ENCODE measurements at regions not wholly inside any gene's neighbourhood (a gene's known extent, or its start where the extent isn't known, plus 50 kb on each side); places are given as distances from the start of the nearest gene placed in this dataset.
"Not testable (repeated sequence)": the region's sequence is repeated elsewhere in the genome, so short reads cannot be mapped to it uniquely, and the experiment has no call there.

DNA sequence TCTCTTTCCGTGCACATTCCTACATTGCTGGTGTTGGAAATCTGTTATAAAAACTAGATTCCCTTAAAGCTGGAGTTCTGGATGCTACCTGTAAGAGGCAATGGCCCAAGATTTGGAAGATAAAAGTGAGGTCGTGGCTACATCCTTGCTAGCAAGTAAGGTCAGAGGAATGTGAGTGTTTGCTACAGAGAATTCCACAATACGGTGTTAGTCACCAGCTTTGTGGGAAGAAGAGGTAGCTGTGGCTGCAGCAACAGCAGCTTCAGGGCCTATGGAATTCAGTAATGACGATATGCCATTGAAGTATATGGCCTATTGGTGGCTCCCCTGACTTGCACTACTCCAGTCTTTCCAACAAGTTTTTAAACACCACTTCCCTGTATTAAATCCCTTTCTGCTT, 227.7 kb upstream of the TMEM260 start:
- no peak overlapping the region for H3K27ac ChIP-seq
- no peak overlapping the region for H3K4me3 ChIP-seq
- no peaks in the 10 kb centered on the region for H3K36me3 ChIP-seq
- H3K4me1 ChIP-seq (ENCODE audit: control insufficient read depth in 1 of 2, low read depth in 2 of 2): peaks cover 6 to 16% of the 10 kb centered on the region in 2 donors
- TF ChIP-seq, protein P1, sequence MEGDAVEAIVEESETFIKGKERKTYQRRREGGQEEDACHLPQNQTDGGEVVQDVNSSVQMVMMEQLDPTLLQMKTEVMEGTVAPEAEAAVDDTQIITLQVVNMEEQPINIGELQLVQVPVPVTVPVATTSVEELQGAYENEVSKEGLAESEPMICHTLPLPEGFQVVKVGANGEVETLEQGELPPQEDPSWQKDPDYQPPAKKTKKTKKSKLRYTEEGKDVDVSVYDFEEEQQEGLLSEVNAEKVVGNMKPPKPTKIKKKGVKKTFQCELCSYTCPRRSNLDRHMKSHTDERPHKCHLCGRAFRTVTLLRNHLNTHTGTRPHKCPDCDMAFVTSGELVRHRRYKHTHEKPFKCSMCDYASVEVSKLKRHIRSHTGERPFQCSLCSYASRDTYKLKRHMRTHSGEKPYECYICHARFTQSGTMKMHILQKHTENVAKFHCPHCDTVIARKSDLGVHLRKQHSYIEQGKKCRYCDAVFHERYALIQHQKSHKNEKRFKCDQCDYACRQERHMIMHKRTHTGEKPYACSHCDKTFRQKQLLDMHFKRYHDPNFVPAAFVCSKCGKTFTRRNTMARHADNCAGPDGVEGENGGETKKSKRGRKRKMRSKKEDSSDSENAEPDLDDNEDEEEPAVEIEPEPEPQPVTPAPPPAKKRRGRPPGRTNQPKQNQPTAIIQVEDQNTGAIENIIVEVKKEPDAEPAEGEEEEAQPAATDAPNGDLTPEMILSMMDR (IDR thresholded peaks at IDR 0.05): no peak
- ATAC-seq (ENCODE audit: insufficient number of reproducible peaks, low FRiP score, low read depth) (no peak), DNase-seq (ENCODE audit: low spot score) (no peak)
- H3K9me3 ChIP-seq: no peaks in the 10 kb centered on the region
- no peaks in the 10 kb centered on the region for H3K27me3 ChIP-seq (replicated peaks; ENCODE audit: insufficient read depth)

DNA sequence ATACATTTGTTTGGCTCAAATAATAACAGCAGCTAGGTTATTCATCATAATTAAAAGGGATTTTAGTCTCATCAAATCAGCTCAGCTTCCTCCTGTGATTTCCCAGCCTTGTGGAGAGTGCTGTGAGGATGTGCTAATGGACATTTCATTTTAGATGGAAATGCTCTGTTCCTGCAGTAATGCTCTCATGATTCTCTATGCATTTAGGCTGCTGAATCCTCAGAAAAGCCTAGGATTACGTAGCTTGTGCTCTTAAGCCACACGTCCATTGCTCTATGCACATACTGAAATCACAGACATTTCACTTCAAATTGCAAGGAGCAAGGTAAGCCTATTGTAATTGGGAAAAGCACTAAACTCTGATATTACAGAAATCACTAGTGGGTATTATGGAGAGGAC, 226.6 kb upstream of the TMEM260 start:
- peaks cover 14 to 27% of the 10 kb centered on the region in 2 donors for H3K4me1 ChIP-seq (ENCODE audit: control insufficient read depth in 1 of 2, low read depth in 2 of 2)
- no peaks in the 10 kb centered on the region for H3K27me3 ChIP-seq (replicated peaks; ENCODE audit: insufficient read depth)
- ATAC-seq (ENCODE audit: insufficient number of reproducible peaks, low FRiP score, low read depth) (no peak), DNase-seq (ENCODE audit: low spot score) (no peak)
- TF ChIP-seq, protein P1 (IDR thresholded peaks at IDR 0.05): no peak
- H3K36me3 ChIP-seq: no peaks in the 10 kb centered on the region
- H3K4me3 ChIP-seq: no peak overlapping the region
- H3K9me3 ChIP-seq: no peaks in the 10 kb centered on the region
- no peak overlapping the region for H3K27ac ChIP-seq

GRCh38 chr14:56357428-56357827, 222.2 kb upstream of the TMEM260 start:
- H3K4me3 ChIP-seq: peak overlapping the region; percentile 54
- no peaks in the 10 kb centered on the region for H3K27me3 ChIP-seq (replicated peaks; ENCODE audit: insufficient read depth)
- peaks cover 11 to 21% of the 10 kb centered on the region in 2 donors for H3K4me1 ChIP-seq (ENCODE audit: control insufficient read depth in 1 of 2, low read depth in 2 of 2)
- TF ChIP-seq, protein P1 (IDR thresholded peaks at IDR 0.05): no peak
- DNase-seq (ENCODE audit: low spot score): no peak
- H3K9me3 ChIP-seq: no peaks in the 10 kb centered on the region
- H3K27ac ChIP-seq: peak overlapping the region; percentile 27 to 80
- no peaks in the 10 kb centered on the region for H3K36me3 ChIP-seq
- no peak for ATAC-seq (ENCODE audit: insufficient number of reproducible peaks, low FRiP score, low read depth)

GRCh38 chr14:56358275-56358674, 221.3 kb upstream of the TMEM260 start:
- H3K9me3 ChIP-seq: no peaks in the 10 kb centered on the region
- peak overlapping the region in 1 of 2 donors; percentile 27 for H3K27ac ChIP-seq
- TF ChIP-seq, protein P1 (IDR thresholded peaks at IDR 0.05): no peak
- no peak for ATAC-seq (ENCODE audit: insufficient number of reproducible peaks, low FRiP score, low read depth)
- no peaks in the 10 kb centered on the region for H3K27me3 ChIP-seq (replicated peaks; ENCODE audit: insufficient read depth)
- peaks cover 11 to 21% of the 10 kb centered on the region in 2 donors for H3K4me1 ChIP-seq (ENCODE audit: control insufficient read depth in 1 of 2, low read depth in 2 of 2)
- no peak for DNase-seq (ENCODE audit: low spot score)
- H3K36me3 ChIP-seq: no peaks in the 10 kb centered on the region
- no peak overlapping the region for H3K4me3 ChIP-seq

DNA sequence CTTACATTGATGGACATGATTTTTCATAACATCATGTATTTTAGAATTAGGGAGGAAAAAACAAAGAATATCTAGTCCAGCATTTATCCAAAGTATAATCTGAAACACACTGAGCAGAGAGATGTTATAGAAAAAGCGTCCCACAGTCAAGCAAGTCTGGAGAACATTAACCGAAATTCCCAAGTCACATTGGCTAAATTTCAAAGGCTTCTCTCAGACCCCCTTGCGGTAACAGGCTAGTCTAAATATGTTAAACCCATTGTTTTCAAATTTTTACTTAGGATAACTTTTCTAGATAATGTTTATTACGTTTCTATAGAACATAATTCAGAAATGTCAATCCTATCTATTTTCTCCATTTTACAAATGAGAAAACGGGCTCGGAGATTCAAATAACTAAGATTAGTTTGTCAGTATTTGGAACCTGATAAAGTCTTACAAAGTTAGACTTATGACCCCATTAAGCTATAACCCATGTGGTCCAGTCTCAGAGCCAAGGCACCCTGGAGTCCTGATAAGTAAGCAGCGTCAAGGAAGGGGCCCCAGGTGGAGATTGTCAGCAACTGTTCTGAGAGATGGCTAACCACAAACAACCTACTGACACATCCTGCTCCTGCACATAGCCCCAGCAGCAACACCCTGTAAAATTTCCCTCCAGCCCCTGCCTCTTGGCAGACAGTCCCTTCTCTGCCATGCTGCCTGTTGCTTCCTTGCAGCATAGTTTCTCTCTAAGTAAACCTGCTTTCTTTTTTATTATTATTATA, 220.6 kb upstream of the TMEM260 start:
- DNase-seq (ENCODE audit: low spot score) (no peak), ATAC-seq (ENCODE audit: insufficient number of reproducible peaks, low FRiP score, low read depth) (no peak)
- H3K36me3 ChIP-seq: no peaks in the 10 kb centered on the region
- peaks cover 11 to 21% of the 10 kb centered on the region in 2 donors for H3K4me1 ChIP-seq (ENCODE audit: control insufficient read depth in 1 of 2, low read depth in 2 of 2)
- no peak overlapping the region for H3K27ac ChIP-seq
- H3K9me3 ChIP-seq: no peaks in the 10 kb centered on the region
- no peaks in the 10 kb centered on the region for H3K27me3 ChIP-seq (replicated peaks; ENCODE audit: insufficient read depth)
- no peak overlapping the region for H3K4me3 ChIP-seq
- TF ChIP-seq, protein P1 (IDR thresholded peaks at IDR 0.05): no peak

DNA sequence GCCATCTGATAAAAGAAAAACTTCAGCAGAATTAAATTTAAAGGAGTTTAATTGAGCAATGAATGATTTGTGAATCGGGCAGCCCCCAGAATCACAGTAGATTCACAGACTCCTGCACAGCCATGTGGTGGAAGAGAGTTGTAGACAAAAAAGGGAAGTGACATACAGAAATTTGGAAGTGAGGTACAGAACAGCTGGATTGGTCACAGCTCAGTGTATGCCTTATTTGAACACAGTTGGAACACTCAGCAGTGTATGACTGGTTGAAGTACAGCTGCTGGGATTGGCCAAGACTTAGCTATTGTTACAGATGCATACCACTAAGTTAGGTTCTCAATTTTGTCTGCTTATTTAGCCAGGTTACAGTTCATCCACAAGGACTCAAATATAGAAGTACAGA, 213.9 kb upstream of the TMEM260 start:
- not testable (repeated sequence) for H3K9me3 ChIP-seq; H3K27ac ChIP-seq; DNase-seq (ENCODE audit: low spot score); H3K4me3 ChIP-seq; H3K27me3 ChIP-seq (replicated peaks; ENCODE audit: insufficient read depth); H3K4me1 ChIP-seq (ENCODE audit: control insufficient read depth in 1 of 2, low read depth in 2 of 2); ATAC-seq (ENCODE audit: insufficient number of reproducible peaks, low FRiP score, low read depth); H3K36me3 ChIP-seq
